Astrocyte (in vitro differentiated cells and primary cell): ENCODE measurements at regions not wholly inside any gene's neighbourhood (a gene's known extent, or its start where the extent isn't known, plus 50 kb on each side); places are given as distances from the start of the nearest gene placed in this dataset.

Source experiments
- CTCF ChIP-seq: IDR thresholded peaks from 2 replicates; pipeline ENCODE4 v1.5.1; 2011; ENCODE audit warnings: low read depth, mild to moderate bottlenecking, inconsistent platforms, low read length, moderate library complexity; ENCODE audit not compliant: insufficient read depth
- EZH2 ChIP-seq: IDR thresholded peaks from 2 replicates; pipeline ENCODE4 v1.6.1; 2012; ENCODE audit warnings: mild to moderate bottlenecking, low read length, inconsistent platforms; ENCODE audit not compliant: insufficient read depth

DNA sequence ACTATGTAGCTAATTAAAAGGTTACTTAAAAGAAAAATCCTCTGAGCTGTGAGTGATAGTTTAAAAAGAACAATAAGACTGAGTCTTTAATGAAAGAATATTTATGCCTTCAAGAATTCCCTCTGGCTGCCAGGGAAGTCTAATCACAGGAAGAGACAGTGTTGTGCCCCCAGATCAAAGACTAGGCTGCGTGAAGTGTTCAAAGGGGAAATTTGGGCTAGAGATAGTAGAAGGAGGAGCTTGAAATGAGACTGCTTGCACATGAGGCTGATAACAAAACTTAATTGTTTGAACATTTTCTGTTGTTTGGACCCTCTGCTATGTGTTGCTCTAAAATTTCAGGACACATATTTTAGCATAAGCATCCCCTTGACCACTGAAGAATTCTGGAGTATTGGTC, 99.7 kb upstream of the MTNR1B start:
- TF ChIP-seq CTCF (no peak), EZH2 (no peak)
